GM12873 (cell line): ENCODE measurements at regions not wholly inside any gene's neighbourhood (a gene's known extent, or its start where the extent isn't known, plus 50 kb on each side); places are given as distances from the start of the nearest gene placed in this dataset.

ENCODE experiments used
- TF ChIP-seq, protein P1 (sequence below): IDR thresholded peaks from 2 replicates; pipeline ENCODE4 v1.5.1; 2012; ENCODE audit warnings: low read depth, mild to moderate bottlenecking, moderate library complexity, low read length, control low read depth; ENCODE audit not compliant: insufficient read depth; ENCODE audit errors: missing control alignments

DNA sequence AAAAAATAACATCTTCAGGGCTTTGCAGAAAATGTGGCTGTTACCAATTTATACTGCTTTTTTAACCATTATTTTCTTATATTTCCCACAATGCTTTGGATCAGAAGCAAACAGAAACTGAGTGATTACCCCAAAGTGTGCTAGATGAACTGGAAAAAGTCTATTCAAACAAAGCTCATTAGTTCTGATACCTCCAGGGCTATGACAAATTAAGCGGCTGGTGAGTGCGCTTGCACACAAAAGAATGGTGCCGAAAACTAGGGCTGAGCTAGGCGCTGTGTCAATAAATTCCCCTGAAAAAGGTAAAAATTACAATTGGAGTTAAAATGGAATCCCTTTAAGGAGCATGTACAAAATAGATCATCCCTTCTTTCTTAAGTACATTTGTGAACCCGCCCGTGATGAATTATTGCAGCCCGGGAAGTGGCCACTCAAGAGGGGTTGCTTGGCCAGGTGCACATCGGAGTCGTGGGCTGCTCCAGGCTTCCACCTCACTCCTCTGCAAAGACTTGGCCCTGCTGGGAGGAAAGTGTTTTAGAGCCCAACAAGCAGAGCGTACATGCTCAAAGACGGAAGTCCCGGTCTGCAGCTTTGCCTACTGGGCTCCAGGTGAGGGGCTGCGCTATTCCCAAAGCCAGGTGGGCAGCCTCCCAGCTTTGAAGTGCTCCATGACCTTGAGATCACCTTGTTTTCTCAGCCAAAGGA lies 164.0 kb upstream of the ZNF507 start:
- TF ChIP-seq, protein P1, sequence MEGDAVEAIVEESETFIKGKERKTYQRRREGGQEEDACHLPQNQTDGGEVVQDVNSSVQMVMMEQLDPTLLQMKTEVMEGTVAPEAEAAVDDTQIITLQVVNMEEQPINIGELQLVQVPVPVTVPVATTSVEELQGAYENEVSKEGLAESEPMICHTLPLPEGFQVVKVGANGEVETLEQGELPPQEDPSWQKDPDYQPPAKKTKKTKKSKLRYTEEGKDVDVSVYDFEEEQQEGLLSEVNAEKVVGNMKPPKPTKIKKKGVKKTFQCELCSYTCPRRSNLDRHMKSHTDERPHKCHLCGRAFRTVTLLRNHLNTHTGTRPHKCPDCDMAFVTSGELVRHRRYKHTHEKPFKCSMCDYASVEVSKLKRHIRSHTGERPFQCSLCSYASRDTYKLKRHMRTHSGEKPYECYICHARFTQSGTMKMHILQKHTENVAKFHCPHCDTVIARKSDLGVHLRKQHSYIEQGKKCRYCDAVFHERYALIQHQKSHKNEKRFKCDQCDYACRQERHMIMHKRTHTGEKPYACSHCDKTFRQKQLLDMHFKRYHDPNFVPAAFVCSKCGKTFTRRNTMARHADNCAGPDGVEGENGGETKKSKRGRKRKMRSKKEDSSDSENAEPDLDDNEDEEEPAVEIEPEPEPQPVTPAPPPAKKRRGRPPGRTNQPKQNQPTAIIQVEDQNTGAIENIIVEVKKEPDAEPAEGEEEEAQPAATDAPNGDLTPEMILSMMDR, result no peak

- TF ChIP-seq, protein P1, result no peak
These were observed 158.7 kb upstream of the ZNF507 start for GRCh38 chr19:32186542-32187330.

DNA sequence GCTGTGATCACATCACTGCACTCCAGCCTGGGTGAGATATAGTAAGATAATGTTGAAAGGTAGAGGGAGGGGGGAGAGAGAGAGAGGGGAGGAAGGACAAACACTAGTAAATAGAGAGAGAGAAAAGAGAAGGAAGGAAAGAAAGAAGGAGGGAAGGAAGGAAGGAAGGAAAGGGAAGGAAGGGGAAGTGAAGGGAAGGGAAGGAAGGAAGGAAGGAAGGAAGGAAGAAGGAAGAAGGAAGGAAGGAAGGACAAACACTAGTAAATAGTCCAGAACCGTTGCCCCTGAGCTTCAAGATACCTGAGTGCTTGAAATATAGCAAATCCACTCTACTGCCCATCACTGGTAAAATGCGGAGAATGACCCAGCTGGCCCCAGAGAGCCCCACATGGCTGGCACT lies 156.5 kb upstream of the ZNF507 start:
- TF ChIP-seq, protein P1, result no peak

- TF ChIP-seq, protein P1, result no peak
These were observed 155.3 kb upstream of the ZNF507 start for GRCh38 chr19:32189956-32190706.

- TF ChIP-seq, protein P1, result no peak
These were observed 153.5 kb upstream of the ZNF507 start for GRCh38 chr19:32191921-32192320.

DNA sequence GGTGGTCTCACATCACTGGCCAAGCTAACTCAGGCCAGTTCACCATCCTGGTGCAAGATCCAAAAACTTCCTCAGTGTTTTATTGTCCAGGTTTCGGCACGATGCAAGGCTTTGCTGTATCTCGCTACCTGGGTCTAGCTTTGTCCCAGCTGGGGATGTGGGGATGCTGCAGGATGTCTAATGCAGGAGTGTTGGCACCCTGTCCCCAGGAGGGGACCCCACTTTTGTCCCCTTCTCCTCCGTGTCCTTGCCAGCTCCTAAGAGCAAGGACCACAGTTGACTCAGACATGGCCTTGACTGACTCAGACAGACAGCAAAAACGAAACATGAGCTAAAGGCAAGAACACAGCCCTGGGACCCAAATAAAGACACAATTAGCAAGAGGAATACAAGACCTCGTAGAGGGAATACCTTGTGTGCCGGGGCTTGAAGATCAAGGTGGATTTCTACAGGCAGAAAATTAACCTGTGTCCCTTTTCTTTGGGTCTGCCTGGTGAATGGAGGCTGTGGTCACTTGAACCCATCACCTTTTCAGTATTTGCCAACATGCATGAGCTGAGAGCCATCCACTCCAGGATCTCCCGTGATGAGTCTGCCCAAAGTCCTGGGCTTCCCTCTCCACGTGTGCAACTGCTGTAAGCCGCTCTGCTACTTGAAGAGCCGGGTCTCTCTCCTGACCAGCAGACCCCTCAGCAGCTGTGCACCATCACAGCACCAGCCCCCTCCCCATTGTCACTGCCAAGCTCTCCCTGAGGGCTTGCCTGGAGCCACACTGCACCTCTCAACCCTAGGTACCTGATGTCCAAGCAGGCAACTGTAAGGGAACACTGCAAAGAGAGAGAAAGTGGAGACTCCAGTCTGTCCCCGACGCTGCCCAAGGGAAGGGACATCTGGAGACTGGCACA lies 149.5 kb upstream of the ZNF507 start:
- TF ChIP-seq, protein P1, result no peak
